IPS DF 4.7 (cell line): ENCODE measurements at regions not wholly inside any gene's neighbourhood (a gene's known extent, or its start where the extent isn't known, plus 50 kb on each side); places are given as distances from the start of the nearest gene placed in this dataset.

Source experiments
- DNase-seq: peaks from one replicate; pipeline ENCODE4 v3.0.0-alpha.2; 2013; ENCODE audit warnings: low spot score; ENCODE audit errors: extremely low read depth

DNA sequence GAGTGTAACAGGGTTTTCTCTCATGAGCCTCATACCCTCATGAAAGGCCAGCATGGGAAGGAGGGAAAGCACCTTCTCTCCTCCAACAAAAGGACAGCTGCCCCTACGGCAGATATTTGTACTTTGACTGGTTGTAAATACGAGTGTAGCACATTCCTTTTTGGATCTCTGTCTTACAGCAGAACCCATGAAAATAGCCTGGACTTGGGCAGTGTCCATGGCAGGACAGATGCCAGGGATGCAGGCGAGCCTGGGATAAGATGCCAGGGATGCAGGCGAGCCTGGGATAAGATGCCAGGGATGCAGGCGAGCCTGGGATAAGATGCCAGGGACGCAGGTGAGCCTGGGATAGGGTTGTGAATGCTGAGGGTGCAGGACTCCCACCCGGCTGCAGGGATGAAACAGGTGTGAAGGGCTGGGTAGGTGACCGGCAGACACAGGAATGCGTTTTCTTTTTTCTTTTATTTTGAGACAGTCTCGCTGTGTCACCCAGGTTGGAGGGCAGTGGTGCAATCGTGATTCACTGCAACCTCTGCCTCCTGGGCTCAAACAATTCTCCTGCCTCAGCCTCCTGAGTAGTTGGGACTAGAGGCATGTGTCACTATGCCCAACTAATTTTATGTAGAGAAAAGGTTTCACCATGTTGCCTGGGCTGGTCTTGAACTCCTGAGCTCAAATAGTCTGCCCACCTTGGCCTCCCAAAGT is 120.0 kb downstream of the BEGAIN start:
- no peak for DNase-seq

DNA sequence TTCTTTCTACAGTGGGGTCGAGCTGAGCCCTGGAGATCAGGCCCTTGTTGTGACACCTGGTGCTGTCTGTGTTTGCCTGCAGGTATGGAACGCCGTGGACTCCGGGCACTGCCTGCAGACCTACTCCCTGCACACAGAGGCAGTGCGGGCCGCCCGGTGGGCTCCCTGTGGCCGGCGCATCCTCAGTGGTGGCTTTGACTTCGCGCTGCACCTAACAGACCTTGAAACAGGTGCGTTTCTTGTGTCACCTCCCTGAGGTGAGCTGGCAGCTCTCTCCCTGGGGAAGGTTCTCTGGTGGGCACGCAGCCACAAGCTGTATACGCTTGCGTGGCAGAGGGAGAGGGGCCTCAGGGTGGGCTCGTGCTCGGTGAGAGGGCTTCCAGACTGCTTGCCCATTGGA is 119.3 kb downstream of the BEGAIN start:
- no peak for DNase-seq

GRCh38 chr14:100468557-100468956 is 118.7 kb downstream of the BEGAIN start:
- no peak for DNase-seq

- no peak for DNase-seq
These were observed 117.3 kb downstream of the BEGAIN start for GRCh38 chr14:100469632-100470522.

DNA sequence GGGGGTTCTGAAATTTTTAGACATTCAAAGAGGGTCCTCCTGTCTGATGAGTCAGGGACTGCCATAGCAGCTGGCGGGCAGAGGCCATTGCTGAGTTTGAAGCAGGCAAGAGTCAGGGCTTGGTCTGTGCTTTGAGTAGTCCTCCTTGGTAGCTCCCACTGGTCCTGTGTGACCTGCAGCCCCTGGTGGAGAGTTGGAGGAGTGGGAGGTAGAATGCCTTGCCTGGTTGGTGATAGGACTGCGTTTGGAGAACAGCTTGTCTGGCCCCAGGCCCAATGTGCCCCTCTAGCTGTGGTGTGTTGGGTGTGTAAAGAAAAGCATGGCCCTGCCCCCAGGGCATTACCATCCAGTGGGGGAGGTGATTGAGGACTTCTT is 116.7 kb downstream of the BEGAIN start:
- DNase-seq: no peak

DNA sequence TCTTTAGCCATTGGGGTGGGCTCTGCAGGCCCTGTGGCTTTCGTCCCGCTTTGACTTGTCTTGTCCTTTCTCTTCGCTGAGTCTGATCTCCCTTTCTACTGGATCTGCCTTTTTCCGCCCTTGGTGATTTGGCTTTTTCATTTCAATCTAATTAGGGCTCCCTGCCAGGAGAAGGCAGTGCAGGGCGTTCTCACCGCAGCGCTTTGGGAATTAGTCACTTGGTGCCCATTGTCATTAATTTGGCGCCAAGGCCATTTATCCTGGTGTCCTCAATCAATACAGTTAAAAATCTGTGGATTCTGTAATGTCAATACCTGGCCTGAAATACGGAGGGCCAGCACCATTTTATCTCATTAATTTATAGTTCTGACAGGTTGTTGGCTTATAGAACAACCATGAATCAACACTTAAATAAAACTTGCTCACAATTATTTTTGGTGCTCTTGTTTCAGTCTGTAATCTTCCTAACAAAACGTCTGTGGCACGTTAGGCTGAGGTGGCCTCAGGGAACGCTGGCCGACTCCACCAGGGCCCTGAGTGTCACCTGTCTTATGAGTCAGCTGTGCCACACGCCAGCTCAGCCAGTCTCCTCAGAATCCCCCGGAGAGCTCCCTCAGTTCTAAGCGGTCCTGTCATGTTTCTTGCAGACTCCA is 115.7 kb downstream of the BEGAIN start:
- DNase-seq: no peak

DNA sequence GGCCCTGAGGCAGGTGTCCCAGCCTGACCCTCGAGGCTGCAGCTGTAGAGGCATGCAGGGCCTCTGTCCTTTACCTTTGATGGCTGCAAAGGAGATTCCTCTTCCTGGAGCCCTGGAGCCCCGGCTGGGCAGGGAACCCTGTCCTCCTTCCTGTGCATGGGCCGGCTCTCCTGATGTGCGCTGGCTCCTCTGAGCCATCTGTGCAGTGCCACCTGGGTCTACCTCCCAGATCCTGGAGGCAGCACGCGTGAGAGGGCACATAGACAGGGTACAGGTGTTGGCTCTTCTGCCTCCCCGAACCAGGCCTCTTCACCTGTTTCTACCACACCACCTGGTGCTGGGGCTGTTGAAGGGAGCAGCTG is 115.1 kb downstream of the BEGAIN start:
- DNase-seq: no peak

- no peak for DNase-seq
These were observed 114.7 kb downstream of the BEGAIN start for GRCh38 chr14:100472491-100472890.

DNA sequence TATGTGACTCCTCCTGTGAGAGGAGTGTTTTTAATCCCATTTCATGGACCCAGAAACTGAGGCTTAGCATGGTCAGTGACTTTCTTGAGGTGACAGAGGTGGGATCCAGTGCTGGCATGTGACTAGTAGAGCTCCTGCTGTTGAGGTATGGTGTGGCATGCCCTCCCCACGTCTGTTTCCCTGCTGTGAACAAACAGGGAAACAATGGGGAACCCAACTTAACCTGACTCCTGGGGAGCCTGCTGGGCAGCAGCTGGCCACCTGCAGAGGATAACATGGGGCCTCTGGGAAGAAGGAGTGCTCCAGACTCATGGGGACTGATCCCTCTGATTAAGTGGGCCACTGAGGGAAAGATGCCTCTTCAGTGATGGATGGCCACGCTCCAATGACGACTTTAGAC is 114.0 kb downstream of the BEGAIN start:
- no peak for DNase-seq

GRCh38 chr14:100474196-100474595 is 113.0 kb downstream of the BEGAIN start:
- DNase-seq: no peak

- DNase-seq: no peak
These were observed 111.9 kb downstream of the BEGAIN start for GRCh38 chr14:100475268-100475667.

DNA sequence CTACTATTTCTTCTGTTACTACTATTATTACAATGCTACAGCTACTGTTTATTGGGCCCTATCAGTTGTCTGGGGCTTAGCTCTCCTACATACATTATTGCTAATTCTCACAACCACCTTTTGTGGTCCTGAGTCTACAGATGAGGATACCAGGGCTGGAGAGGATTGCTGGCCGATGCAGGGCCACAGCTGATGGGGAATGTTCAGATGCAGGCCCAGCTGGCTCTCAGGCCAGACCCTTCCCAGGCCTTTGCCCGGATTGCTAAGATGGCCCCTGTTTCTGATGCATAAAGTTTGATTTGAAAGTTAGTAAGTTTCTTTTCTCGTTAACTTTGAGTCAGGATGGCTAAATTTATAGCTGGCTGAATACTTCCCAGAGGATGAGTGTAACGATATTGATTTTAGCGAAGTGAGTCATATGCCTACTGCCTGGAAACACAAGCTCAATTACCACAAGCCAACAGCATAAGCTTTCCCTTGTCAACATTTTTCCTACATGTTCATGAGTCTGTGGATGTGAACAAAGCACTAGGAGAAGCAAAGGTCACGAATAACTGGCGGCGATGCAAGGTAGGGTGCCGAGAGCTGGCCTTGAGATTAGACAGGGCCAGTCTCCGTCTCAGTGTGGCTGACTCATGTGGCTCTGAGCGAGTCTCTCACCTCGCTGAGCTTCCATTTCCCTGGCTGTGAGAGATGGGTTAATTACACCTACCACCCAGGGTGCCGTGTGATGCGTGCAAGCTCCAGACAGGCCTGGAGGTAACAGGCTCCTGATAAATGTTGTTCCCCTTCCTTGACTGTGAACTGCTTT is 111.0 kb downstream of the BEGAIN start:
- DNase-seq: no peak

DNA sequence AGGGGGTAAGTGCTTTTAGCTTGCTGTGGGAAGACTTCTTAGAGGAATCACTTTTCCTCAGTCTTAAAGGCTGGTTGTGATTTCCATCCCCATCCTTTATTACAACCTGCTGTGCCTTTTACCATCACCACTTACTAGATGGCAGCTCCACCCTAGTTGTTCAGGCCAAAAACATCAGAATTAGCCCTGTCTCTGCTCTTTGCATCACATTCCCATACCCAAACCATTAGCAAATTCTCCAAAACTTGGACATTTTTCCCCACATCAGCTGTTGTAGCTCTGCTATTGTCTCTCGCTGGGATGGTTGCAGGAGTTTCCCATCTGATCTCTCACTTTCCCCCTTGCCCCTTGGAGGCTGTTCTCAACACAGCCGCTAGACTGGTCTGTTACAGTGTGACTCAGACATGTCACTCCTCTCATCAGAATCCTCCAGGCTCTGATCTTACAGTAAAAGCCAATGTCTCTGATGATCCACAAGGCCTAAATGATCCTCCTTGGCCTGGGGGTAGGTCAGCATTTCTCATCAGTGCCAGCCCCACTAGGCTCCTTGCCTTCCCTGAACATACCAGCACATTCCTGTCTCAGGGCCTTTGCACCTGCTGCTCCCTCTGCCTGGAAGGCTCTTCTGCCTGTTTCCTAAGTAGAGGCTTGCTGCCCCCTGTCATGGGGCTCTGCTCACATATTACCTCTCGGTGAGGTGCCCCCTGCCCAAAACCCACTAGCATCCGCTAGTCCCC is 102.5 kb downstream of the BEGAIN start:
- no peak for DNase-seq

GRCh38 chr14:100486025-100486828 is 101.0 kb downstream of the BEGAIN start:
- peak; percentile 46 for DNase-seq
